GM23338 (cell line): ENCODE measurements at regions not wholly inside any gene's neighbourhood (a gene's known extent, or its start where the extent isn't known, plus 50 kb on each side); places are given as distances from the start of the nearest gene placed in this dataset.

Experiments used
- ATAC-seq: fragments of 200-7000 bp; cut with Tn5 transposase; 3 replicates; pipeline ENCODE4 v1.9.1; 2020
- DNase-seq: peaks from one replicate; pipeline ENCODE4 v3.0.0-alpha.2; 2015; ENCODE audit warnings: low spot score
- H2AFZ ChIP-seq: fragments of 200-600 bp; sonication (generic); 2 replicates; pipeline ENCODE4 v1.8.0; 2016; ENCODE audit warnings: antibody characterized with exemption, mild to moderate bottlenecking, moderate library complexity
- H3F3A ChIP-seq: fragments of 200-600 bp; sonication (generic); replicated peaks from 2 replicates; pipeline ENCODE4 v1.8.0; 2017; ENCODE audit warnings: antibody characterized with exemption, mixed run types, low read depth
- H3K27ac ChIP-seq: fragments of 200-600 bp; sonication (generic); 2 replicates; pipeline ENCODE4 v1.6.1; 2016; ENCODE audit warnings: low read depth
- H3K27me3 ChIP-seq: fragments of 200-600 bp; sonication (generic); 2 replicates; pipeline ENCODE4 v1.8.0; 2016; ENCODE audit warnings: mild to moderate bottlenecking, mixed run types, moderate library complexity; ENCODE audit not compliant: insufficient read depth
- H3K36me3 ChIP-seq: fragments of 200-600 bp; sonication (generic); 2 replicates; pipeline ENCODE4 v1.8.0; 2016; ENCODE audit warnings: mild to moderate bottlenecking; ENCODE audit not compliant: insufficient read depth
- H3K4me1 ChIP-seq: fragments of 200-600 bp; sonication (generic); 2 replicates; pipeline ENCODE4 v1.8.0; 2016; ENCODE audit warnings: mild to moderate bottlenecking, moderate library complexity; ENCODE audit not compliant: insufficient read depth
- H3K4me2 ChIP-seq: fragments of 200-600 bp; sonication (generic); 2 replicates; pipeline ENCODE4 v1.7.1; 2017; ENCODE audit warnings: mixed run types
- H3K4me3 ChIP-seq: fragments of 200-600 bp; sonication (generic); 2 replicates; pipeline ENCODE4 v1.6.1; 2016; ENCODE audit warnings: mixed run types
- H3K79me2 ChIP-seq: fragments of 200-600 bp; sonication (generic); replicated peaks from 2 replicates; pipeline ENCODE4 v1.8.0; 2017; ENCODE audit warnings: mild to moderate bottlenecking; ENCODE audit not compliant: insufficient read depth
- H3K9me2 ChIP-seq: fragments of 200-600 bp; sonication (generic); 2 replicates; pipeline ENCODE4 v1.8.0; 2017; ENCODE audit not compliant: insufficient read depth
- H4K20me1 ChIP-seq: fragments of 200-600 bp; sonication (generic); replicated peaks from 2 replicates; pipeline ENCODE4 v1.8.0; 2017; ENCODE audit warnings: mild to moderate bottlenecking; ENCODE audit not compliant: insufficient read depth
- H3K27ac Mint-ChIP-seq: 2 replicates; pipeline ENCODE4 v1.8.0; 2020; ENCODE audit warnings: inconsistent platforms, mild to moderate bottlenecking, moderate library complexity, mixed read lengths
- H3K27me3 Mint-ChIP-seq: 3 replicates; pipeline ENCODE4 v1.8.0; 2022; ENCODE audit warnings: low read depth, mild to moderate bottlenecking, moderate library complexity, mixed read lengths, inconsistent platforms; ENCODE audit not compliant: insufficient read depth, poor library complexity
- H3K36me3 Mint-ChIP-seq: 3 replicates; pipeline ENCODE4 v1.8.0; 2021; ENCODE audit warnings: low read depth, mild to moderate bottlenecking, inconsistent platforms, moderate library complexity, mixed read lengths
- H3K4me1 Mint-ChIP-seq: 3 replicates; pipeline ENCODE4 v1.8.0; 2020; ENCODE audit warnings: mild to moderate bottlenecking, inconsistent platforms, mixed read lengths
- H3K4me3 Mint-ChIP-seq: 3 replicates; pipeline ENCODE4 v1.8.0; 2021; ENCODE audit warnings: moderate library complexity, mild to moderate bottlenecking, inconsistent platforms, mixed read lengths
- H3K9me3 Mint-ChIP-seq: 3 replicates; pipeline ENCODE4 v1.8.0; 2020; ENCODE audit warnings: moderate library complexity, mild to moderate bottlenecking, inconsistent platforms, mixed read lengths
- CREB1 ChIP-seq: fragments of 250-450 bp; sonication (Bioruptor Pico); IDR thresholded peaks from 2 replicates; pipeline ENCODE4 v1.5.0; 2020; ENCODE audit warnings: low read depth, mild to moderate bottlenecking, moderate library complexity
- CTCF ChIP-seq, 2 experiments: fragments of 200-600 bp in 1 of 2; sonication (generic) in 1 of 2; conservative IDR thresholded peaks; 2 replicates each; pipeline versions ENCODE4 v1.5.1 to v1.6.1; 2016 to 2017; ENCODE audit warnings: antibody characterized with exemption in 2 of 2, low read depth in 2 of 2, mild to moderate bottlenecking in 2 of 2, moderate library complexity in 1 of 2
- ETS1 ChIP-seq: IDR thresholded peaks from 2 replicates; pipeline ENCODE4 v1.6.1; 2016; ENCODE audit warnings: antibody characterized with exemption
- EZH2 ChIP-seq: fragments of 200-600 bp; sonication (generic); IDR thresholded peaks from one replicate; pipeline ENCODE4 v1.8.0; 2017; ENCODE audit warnings: antibody characterized with exemption, mild to moderate bottlenecking, low read depth; ENCODE audit not compliant: unreplicated experiment
- EZH2phosphoT487 ChIP-seq: fragments of 200-600 bp; sonication (generic); IDR thresholded peaks from one replicate; pipeline ENCODE4 v1.8.1; 2018; ENCODE audit warnings: antibody characterized with exemption; ENCODE audit not compliant: unreplicated experiment
- JUNB ChIP-seq: IDR thresholded peaks from one replicate; pipeline ENCODE4 v1.6.1; 2016; ENCODE audit warnings: antibody characterized with exemption; ENCODE audit not compliant: unreplicated experiment
- NANOG ChIP-seq: IDR thresholded peaks from 2 replicates; pipeline ENCODE4 v1.6.1; 2016; ENCODE audit warnings: antibody characterized with exemption, borderline replicate concordance
- POLR2AphosphoS5 ChIP-seq: IDR thresholded peaks from 2 replicates; pipeline ENCODE4 v1.6.1; 2016; ENCODE audit warnings: antibody characterized with exemption, low read depth
- REST ChIP-seq: IDR thresholded peaks from one replicate; pipeline ENCODE4 v1.6.1; 2018; ENCODE audit warnings: antibody characterized with exemption; ENCODE audit not compliant: unreplicated experiment
- STAT1 ChIP-seq: IDR thresholded peaks from one replicate; pipeline ENCODE4 v1.6.1; 2016; ENCODE audit warnings: antibody characterized with exemption; ENCODE audit not compliant: unreplicated experiment
- ZNF114 ChIP-seq: fragments of 250-450 bp; sonication (Bioruptor Pico); IDR thresholded peaks from 2 replicates; pipeline ENCODE4 v1.5.0; 2020; ENCODE audit warnings: mild to moderate bottlenecking, moderate library complexity
- ZNF331 ChIP-seq: fragments of 250-450 bp; sonication (Bioruptor Pico); IDR thresholded peaks from 2 replicates; pipeline ENCODE4 v1.5.0; 2020; ENCODE audit warnings: low read depth, mild to moderate bottlenecking, moderate library complexity
- ZNF462 ChIP-seq: fragments of 250-450 bp; sonication (Bioruptor Pico); IDR thresholded peaks from 2 replicates; pipeline ENCODE4 v1.5.0; 2020; ENCODE audit warnings: mild to moderate bottlenecking, moderate library complexity

GRCh38 chr13:32837973-32838927 lies 178.0 kb upstream of the KL start:
- Mint-ChIP-seq H3K9me3 (peaks cover 23% of the 10 kb centered on the region), H3K4me1 (peaks cover 24% of the 10 kb centered on the region), H3K27me3 (peaks cover 7% of the 10 kb centered on the region), H3K27ac (no peak overlapping the region), H3K36me3 (peaks cover 4% of the 10 kb centered on the region; the same call in 1 of the 3 replicates), H3K4me3 (no peak overlapping the region)
- TF ChIP-seq ETS1, result no peak
- TF ChIP-seq POLR2AphosphoS5, result no peak
- TF ChIP-seq STAT1, result no peak
- no peak for TF ChIP-seq EZH2phosphoT487
- no peak for TF ChIP-seq CTCF (conservative IDR thresholded peaks at IDR 0.05; ENCODE audit: low read depth in 2 of 2)
- no peak for TF ChIP-seq ZNF114
- TF ChIP-seq EZH2, result no peak
- TF ChIP-seq CREB1 (CRISPR knock-in tag), result no peak
- TF ChIP-seq NANOG, result no peak
- TF ChIP-seq ZNF331 (CRISPR knock-in tag), result no peak
- no peak for TF ChIP-seq JUNB
- no peak for TF ChIP-seq REST
- TF ChIP-seq ZNF462 (CRISPR knock-in tag), result no peak
- ATAC-seq, result peak; percentile 45
- Histone ChIP-seq H3K4me1 (peaks cover 24% of the 10 kb centered on the region), H3K27me3 (no peaks in the 10 kb centered on the region), H3K4me3 (no peak overlapping the region), H3K79me2 (no peaks in the 10 kb centered on the region), H3F3A (no peaks in the 10 kb centered on the region), H2AFZ (peak overlapping the region; percentile 83; the same call in 1 of the 2 replicates), H3K4me2 (peak overlapping the region; percentile 49; the same call in 1 of the 2 replicates), H3K36me3 (no peaks in the 10 kb centered on the region), H3K9me2 (no peaks in the 10 kb centered on the region), H3K27ac (no peak overlapping the region), H4K20me1 (no peaks in the 10 kb centered on the region)
- peak; percentile 33 for DNase-seq
